ENCODE measurements at regions not wholly inside any gene's neighbourhood (a gene's known extent, or its start where the extent isn't known, plus 50 kb on each side); places are given as distances from the start of the nearest gene placed in this dataset.
"Not testable (repeated sequence)": the region's sequence is repeated elsewhere in the genome, so short reads cannot be mapped to it uniquely, and the experiment has no call there.

GRCh38 chr4:78660559-78660958 lies 109.0 kb downstream of the ANXA3 start:
- DNase-seq: no peak

GRCh38 chr4:78661086-78661690 lies 109.6 kb downstream of the ANXA3 start:
- DNase-seq: no peak

- DNase-seq: no peak
Observed at GRCh38 chr4:78661921-78662521, 110.5 kb downstream of the ANXA3 start.

GRCh38 chr4:78662658-78663057 lies 111.1 kb downstream of the ANXA3 start:
- no peak for DNase-seq

- DNase-seq: not testable (repeated sequence)
Observed at GRCh38 chr4:78664296-78664695, 111.9 kb upstream of the BMP2K start.

- no peak for DNase-seq
Observed at GRCh38 chr4:78665216-78665770, 110.9 kb upstream of the BMP2K start.

GRCh38 chr4:78666830-78667258 lies 109.3 kb upstream of the BMP2K start:
- no peak for DNase-seq

GRCh38 chr4:78667325-78667724 lies 108.8 kb upstream of the BMP2K start:
- DNase-seq: no peak

GRCh38 chr4:78667764-78668163 lies 108.4 kb upstream of the BMP2K start:
- no peak for DNase-seq

GRCh38 chr4:78669453-78669852 lies 106.7 kb upstream of the BMP2K start:
- no peak for DNase-seq

- no peak for DNase-seq
Observed at GRCh38 chr4:78671903-78672815, 104.0 kb upstream of the BMP2K start.

- DNase-seq: no peak
Observed at GRCh38 chr4:78673337-78673736, 102.8 kb upstream of the BMP2K start.

- no peak for DNase-seq
Observed at GRCh38 chr4:78675325-78675724, 100.8 kb upstream of the BMP2K start.

GRCh38 chr4:78682070-78682469 lies 94.1 kb upstream of the BMP2K start:
- DNase-seq: no peak

- no peak for DNase-seq
Observed at GRCh38 chr4:78683352-78683751, 92.8 kb upstream of the BMP2K start.

- DNase-seq: peak; percentile 41
Observed at GRCh38 chr4:78684325-78685079, 91.6 kb upstream of the BMP2K start.

GRCh38 chr4:78687818-78688217 lies 88.3 kb upstream of the BMP2K start:
- no peak for DNase-seq

GRCh38 chr4:78688366-78688765 lies 87.8 kb upstream of the BMP2K start:
- peak; percentile 52 for DNase-seq

GRCh38 chr4:78689261-78689660 lies 86.9 kb upstream of the BMP2K start:
- DNase-seq: peak; percentile 13

GRCh38 chr4:78689700-78690323 lies 86.3 kb upstream of the BMP2K start:
- no peak for DNase-seq

GRCh38 chr4:78691334-78691754 lies 84.8 kb upstream of the BMP2K start:
- DNase-seq: no peak
